Hepatocyte (in vitro differentiated cells): ENCODE measurements at regions not wholly inside any gene's neighbourhood (a gene's known extent, or its start where the extent isn't known, plus 50 kb on each side); places are given as distances from the start of the nearest gene placed in this dataset.

ENCODE experiments used
- DNase-seq: peaks from one replicate; pipeline ENCODE4 v3.0.0-alpha.2; 2016; ENCODE audit warnings: low spot score
- H2AFZ ChIP-seq: fragments of 200-600 bp; sonication (generic); 2 replicates; pipeline ENCODE4 v1.6.0; 2016; ENCODE audit warnings: antibody characterized with exemption, mild to moderate bottlenecking
- H3K27ac ChIP-seq: fragments of 200-600 bp; sonication (generic); 2 replicates; pipeline ENCODE4 v1.5.1; 2016; ENCODE audit warnings: mild to moderate bottlenecking
- H3K27me3 ChIP-seq: fragments of 200-600 bp; sonication (generic); 2 replicates; pipeline ENCODE4 v1.6.1; 2016
- H3K36me3 ChIP-seq: fragments of 200-600 bp; sonication (generic); replicated peaks from 2 replicates; pipeline ENCODE4 v1.5.1; 2016; ENCODE audit warnings: low read depth; ENCODE audit not compliant: insufficient read depth
- H3K4me1 ChIP-seq: fragments of 200-600 bp; sonication (generic); 2 replicates; pipeline ENCODE4 v1.5.1; 2016; ENCODE audit warnings: mild to moderate bottlenecking, moderate library complexity; ENCODE audit not compliant: insufficient read depth
- H3K4me2 ChIP-seq: fragments of 200-600 bp; sonication (generic); 2 replicates; pipeline ENCODE4 v1.6.0; 2016
- H3K4me3 ChIP-seq: fragments of 200-600 bp; sonication (generic); 2 replicates; pipeline ENCODE4 v1.5.1; 2016; ENCODE audit warnings: mild to moderate bottlenecking
- H3K79me2 ChIP-seq: fragments of 200-600 bp; sonication (generic); 2 replicates; pipeline ENCODE4 v1.6.0; 2017; ENCODE audit warnings: mild to moderate bottlenecking
- H3K9me2 ChIP-seq: fragments of 200-600 bp; sonication (generic); replicated peaks from 2 replicates; pipeline ENCODE4 v1.6.0; 2017; ENCODE audit warnings: mild to moderate bottlenecking; ENCODE audit not compliant: insufficient read depth
- H3K9me3 ChIP-seq: fragments of 200-600 bp; sonication (generic); 2 replicates; pipeline ENCODE4 v1.5.1; 2016; ENCODE audit warnings: low read depth, mild to moderate bottlenecking
- H4K20me1 ChIP-seq: fragments of 200-600 bp; sonication (generic); 2 replicates; pipeline ENCODE4 v1.6.0; 2016; ENCODE audit warnings: mild to moderate bottlenecking; ENCODE audit not compliant: insufficient read depth, poor library complexity, severe bottlenecking
- CTCF ChIP-seq: fragments of 200-600 bp; sonication (generic); IDR thresholded peaks from 2 replicates; pipeline ENCODE4 v1.5.1; 2016; ENCODE audit warnings: antibody characterized with exemption, mild to moderate bottlenecking; ENCODE audit not compliant: poor library complexity
- EZH2 ChIP-seq: fragments of 200-600 bp; sonication (generic); IDR thresholded peaks from 2 replicates; pipeline ENCODE4 v1.6.1; 2016; ENCODE audit warnings: antibody characterized with exemption, mild to moderate bottlenecking, borderline replicate concordance
- EZH2phosphoT487 ChIP-seq: fragments of 200-600 bp; sonication (generic); IDR thresholded peaks from one replicate; pipeline ENCODE4 v1.6.1; 2018; ENCODE audit warnings: antibody characterized with exemption, mild to moderate bottlenecking, low read depth, moderate library complexity; ENCODE audit not compliant: unreplicated experiment, severe bottlenecking
- WGBS: methylation state at CpG from one replicate; pipeline ENCODE4 v1.1.6; 2016; ENCODE audit warnings: low lambda C conversion rate; ENCODE audit errors: missing lambda C conversion rate; 5-methylcytosine and 5-hydroxymethylcytosine counted together

DNA sequence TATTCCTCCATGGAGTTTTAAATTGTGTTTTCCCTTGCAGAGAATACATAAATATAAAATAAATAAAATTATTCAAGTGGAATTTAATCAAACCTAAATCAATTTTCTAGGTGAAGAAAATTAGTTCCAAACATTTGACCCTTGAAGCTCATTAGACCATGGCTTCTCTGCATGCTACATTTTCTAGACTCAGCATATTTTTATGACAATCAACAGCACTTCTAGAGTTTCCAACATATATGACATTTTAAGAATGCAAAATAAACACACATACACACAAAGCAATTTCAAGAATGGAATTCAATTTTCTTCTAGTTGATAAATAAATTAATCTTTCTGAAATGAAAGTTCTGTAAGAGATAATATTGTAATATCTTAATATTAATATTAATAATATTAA is 1083.9 kb upstream of the INTU start:
- DNase-seq = no peak

DNA sequence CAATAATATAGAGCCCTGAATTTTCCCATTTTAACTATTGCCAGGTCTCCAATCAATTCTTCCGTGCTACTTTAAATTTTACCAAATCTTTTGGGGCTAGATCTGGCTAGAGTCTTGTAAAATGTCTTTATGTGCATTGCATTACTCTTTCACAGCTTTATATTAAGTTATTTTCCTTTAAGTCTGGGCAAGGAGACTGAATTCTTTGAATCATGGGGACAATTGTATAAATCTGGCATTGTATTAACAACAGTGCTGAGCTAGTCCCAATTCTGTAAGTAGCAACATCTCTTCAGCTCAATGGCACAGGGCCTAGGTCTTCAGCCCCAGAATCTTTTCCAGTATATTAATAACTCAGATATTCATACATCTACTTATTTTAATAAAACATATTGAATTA is 1080.4 kb upstream of the INTU start:
- H3K9me3 ChIP-seq = no peaks in the 10 kb centered on the region
- no peaks in the 10 kb centered on the region for H4K20me1 ChIP-seq
- no peak overlapping the region for H2AFZ ChIP-seq
- no peaks in the 10 kb centered on the region for H3K79me2 ChIP-seq
- H3K4me3 ChIP-seq = no peak overlapping the region
- no peak for TF ChIP-seq CTCF
- no peak for TF ChIP-seq EZH2
- H3K4me2 ChIP-seq = no peak overlapping the region
- no peaks in the 10 kb centered on the region for H3K4me1 ChIP-seq
- H3K9me2 ChIP-seq = no peaks in the 10 kb centered on the region
- 88% methylated on average over 1 of the region's 1 CpG for WGBS
- no peaks in the 10 kb centered on the region for H3K27me3 ChIP-seq
- no peak for DNase-seq
- no peaks in the 10 kb centered on the region for H3K36me3 ChIP-seq
- H3K27ac ChIP-seq = no peak overlapping the region

More for the DNA sequence above, 1083.9 kb upstream of the INTU start:
- no peaks in the 10 kb centered on the region for H3K27me3 ChIP-seq
- no peaks in the 10 kb centered on the region for H3K4me1 ChIP-seq
- no peak for TF ChIP-seq EZH2
- TF ChIP-seq EZH2phosphoT487 = no peak
- no peak for TF ChIP-seq CTCF
- no peak overlapping the region for H3K4me3 ChIP-seq
- H3K9me2 ChIP-seq = no peaks in the 10 kb centered on the region
- no peak overlapping the region for H3K27ac ChIP-seq
- no peak overlapping the region for H3K4me2 ChIP-seq
- H3K36me3 ChIP-seq = no peaks in the 10 kb centered on the region
- H4K20me1 ChIP-seq = no peaks in the 10 kb centered on the region
- no peaks in the 10 kb centered on the region for H3K9me3 ChIP-seq
- H3K79me2 ChIP-seq = no peaks in the 10 kb centered on the region
- H2AFZ ChIP-seq = no peak overlapping the region

GRCh38 chr4:126553248-126553647 is 1079.5 kb upstream of the INTU start:
- Histone ChIP-seq H2AFZ (no peak overlapping the region), H3K79me2 (no peaks in the 10 kb centered on the region), H3K9me2 (no peaks in the 10 kb centered on the region), H3K27ac (no peak overlapping the region), H3K4me2 (no peak overlapping the region), H3K4me1 (no peaks in the 10 kb centered on the region), H3K9me3 (no peaks in the 10 kb centered on the region), H3K4me3 (no peak overlapping the region), H3K27me3 (no peaks in the 10 kb centered on the region), H4K20me1 (no peaks in the 10 kb centered on the region), H3K36me3 (no peaks in the 10 kb centered on the region)
- 78% methylated on average over 2 of the region's 2 CpGs for WGBS
- no peak for DNase-seq
- no peak for TF ChIP-seq EZH2phosphoT487
- no peak for TF ChIP-seq CTCF
- TF ChIP-seq EZH2 = no peak

- WGBS = 49% methylated on average over 2 of the region's 2 CpGs
- Histone ChIP-seq H3K79me2 (no peaks in the 10 kb centered on the region), H3K9me3 (no peaks in the 10 kb centered on the region), H3K4me1 (no peaks in the 10 kb centered on the region), H3K9me2 (no peaks in the 10 kb centered on the region), H4K20me1 (no peaks in the 10 kb centered on the region), H3K36me3 (no peaks in the 10 kb centered on the region), H3K27me3 (no peaks in the 10 kb centered on the region), H2AFZ (no peak overlapping the region), H3K4me2 (no peak overlapping the region), H3K27ac (no peak overlapping the region), H3K4me3 (no peak overlapping the region)
- no peak for DNase-seq
- TF ChIP-seq CTCF (no peak), EZH2phosphoT487 (no peak), EZH2 (no peak)
Measured at GRCh38 chr4:126558596-126558995, 1074.2 kb upstream of the INTU start.
